ENCODE measurements at regions not wholly inside any gene's neighbourhood (a gene's known extent, or its start where the extent isn't known, plus 50 kb on each side); places are given as distances from the start of the nearest gene placed in this dataset.

- WGBS (ENCODE audit: extremely low coverage, insufficient coverage, low lambda C conversion rate), result no CpG with 5 or more reads among the region's 1 CpG
- peak overlapping the region; percentile 94 for H2BK120ac ChIP-seq (ENCODE audit: low read depth, low read length)
- no peaks in the 10 kb centered on the region for H3K79me2 ChIP-seq (ENCODE audit: control insufficient read depth, insufficient read depth, low read length)
Measured at GRCh38 chr5:174426388-174426787, 298.0 kb upstream of the MSX2 start.

GRCh38 chr5:174426851-174427250 lies 297.5 kb upstream of the MSX2 start:
- DNase-seq, result no peak
- H4K8ac ChIP-seq (ENCODE audit: low read depth, low read length), result no peak overlapping the region
- H3K23ac ChIP-seq (ENCODE audit: low read length), result no peak overlapping the region
- no peak overlapping the region for H3K56ac ChIP-seq (ENCODE audit: low read length)
- peak overlapping the region; percentile 60 for H3K27ac ChIP-seq (ENCODE audit: low read depth, low read length)
- peaks cover 9% of the 10 kb centered on the region for H3K4me1 ChIP-seq (ENCODE audit: control insufficient read depth, low read depth, low read length)
- WGBS (ENCODE audit: extremely low coverage, insufficient coverage, low lambda C conversion rate), result no CpG with 5 or more reads among the region's 4 CpGs
- no peaks in the 10 kb centered on the region for H3K36me3 ChIP-seq (ENCODE audit: control insufficient read depth, insufficient read depth, low read length)
- H3K9ac ChIP-seq (ENCODE audit: low read length), result no peak overlapping the region
- peak overlapping the region; percentile 94 for H2BK120ac ChIP-seq (ENCODE audit: low read depth, low read length)
- H3K27me3 ChIP-seq (ENCODE audit: insufficient read depth, low read length, poor library complexity), result no peaks in the 10 kb centered on the region
- H3K4me3 ChIP-seq (ENCODE audit: low read length), result no peak overlapping the region
- no peak overlapping the region for H3K4me2 ChIP-seq (ENCODE audit: low read length)
- H2BK5ac ChIP-seq (ENCODE audit: low read length), result peak overlapping the region; percentile 80
- H4K5ac ChIP-seq (ENCODE audit: low read length), result no peak overlapping the region
- H3K4ac ChIP-seq (ENCODE audit: low read depth, low read length), result no peak overlapping the region
- no peaks in the 10 kb centered on the region for H3K79me2 ChIP-seq (ENCODE audit: control insufficient read depth, insufficient read depth, low read length)
- peak overlapping the region; percentile 82 for H3K18ac ChIP-seq (ENCODE audit: low read length)
- H2BK15ac ChIP-seq (replicated peaks; ENCODE audit: low read depth), result no peak overlapping the region
- peak overlapping the region; percentile 75 for H2AK5ac ChIP-seq (ENCODE audit: low read length)
- no peaks in the 10 kb centered on the region for H3K79me1 ChIP-seq (ENCODE audit: low read length)

More at GRCh38 chr5:174426388-174426787, 298.0 kb upstream of the MSX2 start:
- Histone ChIP-seq H2BK15ac (replicated peaks; ENCODE audit: low read depth) (no peak overlapping the region), H3K9ac (ENCODE audit: low read length) (no peak overlapping the region), H3K4me2 (ENCODE audit: low read length) (no peak overlapping the region), H3K27ac (ENCODE audit: low read depth, low read length) (peak overlapping the region; percentile 65), H3K79me1 (ENCODE audit: low read length) (no peaks in the 10 kb centered on the region), H3K18ac (ENCODE audit: low read length) (peak overlapping the region; percentile 82), H3K23ac (ENCODE audit: low read length) (no peak overlapping the region), H2AK5ac (ENCODE audit: low read length) (no peak overlapping the region), H3K36me3 (ENCODE audit: control insufficient read depth, insufficient read depth, low read length) (no peaks in the 10 kb centered on the region), H2BK5ac (ENCODE audit: low read length) (no peak overlapping the region), H3K27me3 (ENCODE audit: insufficient read depth, low read length, poor library complexity) (no peaks in the 10 kb centered on the region), H3K4me3 (ENCODE audit: low read length) (no peak overlapping the region), H3K4me1 (ENCODE audit: control insufficient read depth, low read depth, low read length) (peaks cover 6% of the 10 kb centered on the region), H3K4ac (ENCODE audit: low read depth, low read length) (no peak overlapping the region), H3K56ac (ENCODE audit: low read length) (no peak overlapping the region), H4K5ac (ENCODE audit: low read length) (no peak overlapping the region), H4K8ac (ENCODE audit: low read depth, low read length) (no peak overlapping the region)
- no peak for DNase-seq

GRCh38 chr5:174427304-174427703 lies 297.1 kb upstream of the MSX2 start:
- no peak overlapping the region for H3K4me3 ChIP-seq (ENCODE audit: low read length)
- H3K36me3 ChIP-seq (ENCODE audit: control insufficient read depth, insufficient read depth, low read length), result no peaks in the 10 kb centered on the region
- H3K56ac ChIP-seq (ENCODE audit: low read length), result no peak overlapping the region
- no peak overlapping the region for H3K23ac ChIP-seq (ENCODE audit: low read length)
- H3K4me1 ChIP-seq (ENCODE audit: control insufficient read depth, low read depth, low read length), result peaks cover 10% of the 10 kb centered on the region
- no peaks in the 10 kb centered on the region for H3K27me3 ChIP-seq (ENCODE audit: insufficient read depth, low read length, poor library complexity)
- DNase-seq, result no peak
- H4K8ac ChIP-seq (ENCODE audit: low read depth, low read length), result no peak overlapping the region
- H3K4me2 ChIP-seq (ENCODE audit: low read length), result no peak overlapping the region
- H3K4ac ChIP-seq (ENCODE audit: low read depth, low read length), result no peak overlapping the region
- H3K79me1 ChIP-seq (ENCODE audit: low read length), result no peaks in the 10 kb centered on the region
- peak overlapping the region; percentile 82 for H3K18ac ChIP-seq (ENCODE audit: low read length)
- H4K5ac ChIP-seq (ENCODE audit: low read length), result no peak overlapping the region
- WGBS (ENCODE audit: extremely low coverage, insufficient coverage, low lambda C conversion rate), result no CpG with 5 or more reads among the region's 5 CpGs
- no peak overlapping the region for H2AK5ac ChIP-seq (ENCODE audit: low read length)
- H2BK5ac ChIP-seq (ENCODE audit: low read length), result peak overlapping the region; percentile 80
- peak overlapping the region; percentile 94 for H2BK120ac ChIP-seq (ENCODE audit: low read depth, low read length)
- no peak overlapping the region for H3K9ac ChIP-seq (ENCODE audit: low read length)
- H3K27ac ChIP-seq (ENCODE audit: low read depth, low read length), result no peak overlapping the region
- H2BK15ac ChIP-seq (replicated peaks; ENCODE audit: low read depth), result no peak overlapping the region
- no peaks in the 10 kb centered on the region for H3K79me2 ChIP-seq (ENCODE audit: control insufficient read depth, insufficient read depth, low read length)

- Histone ChIP-seq H4K8ac (ENCODE audit: low read depth, low read length) (no peak overlapping the region), H2BK5ac (ENCODE audit: low read length) (no peak overlapping the region), H2AK5ac (ENCODE audit: low read length) (no peak overlapping the region), H3K18ac (ENCODE audit: low read length) (no peak overlapping the region), H4K5ac (ENCODE audit: low read length) (no peak overlapping the region), H3K4me2 (ENCODE audit: low read length) (no peak overlapping the region), H3K36me3 (ENCODE audit: control insufficient read depth, insufficient read depth, low read length) (no peaks in the 10 kb centered on the region), H3K79me1 (ENCODE audit: low read length) (no peaks in the 10 kb centered on the region), H3K27me3 (ENCODE audit: insufficient read depth, low read length, poor library complexity) (no peaks in the 10 kb centered on the region), H2BK120ac (ENCODE audit: low read depth, low read length) (no peak overlapping the region), H3K23ac (ENCODE audit: low read length) (no peak overlapping the region), H3K4me3 (ENCODE audit: low read length) (no peak overlapping the region), H3K4ac (ENCODE audit: low read depth, low read length) (no peak overlapping the region), H3K79me2 (ENCODE audit: control insufficient read depth, insufficient read depth, low read length) (no peaks in the 10 kb centered on the region), H3K27ac (ENCODE audit: low read depth, low read length) (no peak overlapping the region), H2BK15ac (replicated peaks; ENCODE audit: low read depth) (peak overlapping the region; percentile 8), H3K56ac (ENCODE audit: low read length) (no peak overlapping the region), H3K4me1 (ENCODE audit: control insufficient read depth, low read depth, low read length) (peaks cover 10% of the 10 kb centered on the region), H3K9ac (ENCODE audit: low read length) (no peak overlapping the region)
- WGBS (ENCODE audit: extremely low coverage, insufficient coverage, low lambda C conversion rate), result no CpG with 5 or more reads among the region's 6 CpGs
- DNase-seq, result no peak
Measured at GRCh38 chr5:174428895-174429294, 295.5 kb upstream of the MSX2 start.

- WGBS (ENCODE audit: extremely low coverage, insufficient coverage, low lambda C conversion rate), result no CpG with 5 or more reads among the region's 3 CpGs
- H3K4me3 ChIP-seq (ENCODE audit: low read length), result no peak overlapping the region
- no peaks in the 10 kb centered on the region for H3K79me1 ChIP-seq (ENCODE audit: low read length)
- H4K8ac ChIP-seq (ENCODE audit: low read depth, low read length), result no peak overlapping the region
- no peaks in the 10 kb centered on the region for H3K27me3 ChIP-seq (ENCODE audit: insufficient read depth, low read length, poor library complexity)
- no peak overlapping the region for H3K4me2 ChIP-seq (ENCODE audit: low read length)
- H3K23ac ChIP-seq (ENCODE audit: low read length), result no peak overlapping the region
- no peak overlapping the region for H3K9ac ChIP-seq (ENCODE audit: low read length)
- no peak overlapping the region for H3K56ac ChIP-seq (ENCODE audit: low read length)
- no peaks in the 10 kb centered on the region for H3K36me3 ChIP-seq (ENCODE audit: control insufficient read depth, insufficient read depth, low read length)
- H2BK5ac ChIP-seq (ENCODE audit: low read length), result peak overlapping the region; percentile 57
- no peak overlapping the region for H4K5ac ChIP-seq (ENCODE audit: low read length)
- H3K4ac ChIP-seq (ENCODE audit: low read depth, low read length), result no peak overlapping the region
- no peak overlapping the region for H2AK5ac ChIP-seq (ENCODE audit: low read length)
- H2BK120ac ChIP-seq (ENCODE audit: low read depth, low read length), result peak overlapping the region; percentile 30
- peaks cover 5% of the 10 kb centered on the region for H3K4me1 ChIP-seq (ENCODE audit: control insufficient read depth, low read depth, low read length)
- H3K79me2 ChIP-seq (ENCODE audit: control insufficient read depth, insufficient read depth, low read length), result no peaks in the 10 kb centered on the region
- peak overlapping the region; percentile 53 for H3K27ac ChIP-seq (ENCODE audit: low read depth, low read length)
- H3K18ac ChIP-seq (ENCODE audit: low read length), result peak overlapping the region; percentile 68
- no peak overlapping the region for H2BK15ac ChIP-seq (replicated peaks; ENCODE audit: low read depth)
- DNase-seq, result no peak
Measured at GRCh38 chr5:174430940-174431339, 293.4 kb upstream of the MSX2 start.

- H2BK15ac ChIP-seq (replicated peaks; ENCODE audit: low read depth), result no peak overlapping the region
- H3K4me3 ChIP-seq (ENCODE audit: low read length), result no peak overlapping the region
- no peaks in the 10 kb centered on the region for H3K36me3 ChIP-seq (ENCODE audit: control insufficient read depth, insufficient read depth, low read length)
- peaks cover 4% of the 10 kb centered on the region for H3K4me1 ChIP-seq (ENCODE audit: control insufficient read depth, low read depth, low read length)
- no peak overlapping the region for H4K5ac ChIP-seq (ENCODE audit: low read length)
- no peak overlapping the region for H3K4ac ChIP-seq (ENCODE audit: low read depth, low read length)
- H3K79me2 ChIP-seq (ENCODE audit: control insufficient read depth, insufficient read depth, low read length), result no peaks in the 10 kb centered on the region
- no peaks in the 10 kb centered on the region for H3K27me3 ChIP-seq (ENCODE audit: insufficient read depth, low read length, poor library complexity)
- no peak overlapping the region for H3K9ac ChIP-seq (ENCODE audit: low read length)
- DNase-seq, result peak; percentile 65
- no CpG with 5 or more reads among the region's 7 CpGs for WGBS (ENCODE audit: extremely low coverage, insufficient coverage, low lambda C conversion rate)
- H2BK120ac ChIP-seq (ENCODE audit: low read depth, low read length), result no peak overlapping the region
- H2BK5ac ChIP-seq (ENCODE audit: low read length), result peak overlapping the region; percentile 36
- H2AK5ac ChIP-seq (ENCODE audit: low read length), result no peak overlapping the region
- no peak overlapping the region for H3K4me2 ChIP-seq (ENCODE audit: low read length)
- H3K56ac ChIP-seq (ENCODE audit: low read length), result no peak overlapping the region
- H3K18ac ChIP-seq (ENCODE audit: low read length), result peak overlapping the region; percentile 10
- H3K27ac ChIP-seq (ENCODE audit: low read depth, low read length), result peak overlapping the region; percentile 53
- peak overlapping the region; percentile 59 for H3K23ac ChIP-seq (ENCODE audit: low read length)
- H4K8ac ChIP-seq (ENCODE audit: low read depth, low read length), result no peak overlapping the region
- H3K79me1 ChIP-seq (ENCODE audit: low read length), result no peaks in the 10 kb centered on the region
Measured at GRCh38 chr5:174431504-174431903, 292.9 kb upstream of the MSX2 start.
